Left cardiac atrium (tissue), 4 donors: ENCODE measurements at regions not wholly inside any gene's neighbourhood (a gene's known extent, or its start where the extent isn't known, plus 50 kb on each side); places are given as distances from the start of the nearest gene placed in this dataset.

Experiments used
- ATAC-seq, 2 donors: fragments of 200-7000 bp; cut with Tn5 transposase; one replicate each; pipeline ENCODE4 v1.9.1; 2020; ENCODE audit warnings: mild to moderate bottlenecking in 2 of 2, moderate library complexity in 2 of 2
- DNase-seq: peaks from one replicate; pipeline ENCODE4 v3.0.0-alpha.2; 2020
- intact Hi-C, 2 donors: fragments of 100-400 bp; cut with DNase I; formaldehyde crosslinking; loops; one replicate each; pipeline versions ENCODE4 v1.14.1 to v1.15.1; 2022 to 2023
- donor health status: DM: no; HTN: yes; CAD: no.
- donor health status: DM: no; HTN: yes; CAD: no; lungs with severe emphysema.
- donor health status: DM: yes; HTN: yes; CAD: no.
- donor health status: Dilated cardiomyopathy.

- intact Hi-C loops: no loop called here
- ATAC-seq: no peak
- no peak for DNase-seq
Measured at GRCh38 chr6:147708170-147708569, 199.7 kb downstream of the SAMD5 start.

- ATAC-seq (peak in 1 of 2 donors; percentile 71), DNase-seq (no peak)
- intact Hi-C loops: no loop called here
Measured at GRCh38 chr6:147709396-147710272, 201.1 kb downstream of the SAMD5 start.

- intact Hi-C loops: no loop called here
- DNase-seq: no peak
Measured at GRCh38 chr6:147710890-147711289, 202.4 kb downstream of the SAMD5 start.

DNA sequence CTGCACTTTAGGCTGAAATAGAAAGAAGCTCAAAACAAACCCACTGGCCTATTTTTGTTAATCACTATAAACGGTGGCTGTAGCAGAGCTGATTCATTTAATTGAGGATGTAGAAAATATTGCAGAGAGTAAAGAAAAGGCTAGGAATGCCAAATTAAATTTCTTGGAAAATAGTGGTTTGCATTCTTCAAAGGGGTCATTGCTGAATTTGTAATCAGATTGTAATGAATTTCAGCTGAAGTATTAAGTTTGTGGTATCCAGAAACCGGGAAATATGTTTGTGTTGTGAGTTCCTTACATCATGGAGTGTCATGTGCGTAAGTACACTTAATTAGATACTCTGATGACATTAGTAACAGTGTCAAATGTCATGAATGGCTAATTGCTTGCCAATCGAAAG is 203.0 kb downstream of the SAMD5 start:
- no peak for DNase-seq
- intact Hi-C loops: no loop called here
- no peak for ATAC-seq

More at GRCh38 chr6:147710890-147711289, 202.4 kb downstream of the SAMD5 start:
- no peak for ATAC-seq

DNA sequence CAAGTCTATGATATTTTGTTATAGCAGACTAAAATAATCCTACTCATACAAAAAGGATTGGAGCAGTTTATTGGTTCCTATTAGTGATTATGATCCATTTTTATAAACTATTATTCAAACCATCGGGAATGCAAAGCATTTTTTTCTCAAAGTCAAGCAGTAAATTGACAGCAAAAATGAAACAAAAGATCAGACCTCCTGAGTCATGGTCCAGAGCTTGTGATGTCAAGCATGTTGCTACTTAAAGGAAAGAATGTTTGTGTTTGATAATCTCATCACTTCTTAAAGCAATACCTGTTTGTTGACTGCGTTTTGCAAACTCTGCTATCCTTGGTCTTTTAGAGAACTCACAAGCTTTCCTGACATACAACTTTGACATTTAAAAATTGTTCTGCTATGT is 204.4 kb downstream of the SAMD5 start:
- ATAC-seq (no peak), DNase-seq (no peak)
- intact Hi-C loops: no loop called here

GRCh38 chr6:147715035-147715434 is 206.5 kb downstream of the SAMD5 start:
- ATAC-seq (no peak), DNase-seq (no peak)
- intact Hi-C loops: no loop called here

GRCh38 chr6:147716434-147716833 is 207.9 kb downstream of the SAMD5 start:
- ATAC-seq (no peak), DNase-seq (no peak)
- intact Hi-C loops: no loop called here

- DNase-seq (no peak), ATAC-seq (no peak)
- intact Hi-C loops: no loop called here
Measured at GRCh38 chr6:147717991-147718390, 209.5 kb downstream of the SAMD5 start.

GRCh38 chr6:147722158-147722557 is 213.7 kb downstream of the SAMD5 start:
- intact Hi-C loops: no loop called here
- DNase-seq: no peak
- ATAC-seq: no peak

- intact Hi-C loops: no loop called here
- no peak for ATAC-seq
- DNase-seq: no peak
Measured at GRCh38 chr6:147724454-147724853, 216.0 kb downstream of the SAMD5 start.

DNA sequence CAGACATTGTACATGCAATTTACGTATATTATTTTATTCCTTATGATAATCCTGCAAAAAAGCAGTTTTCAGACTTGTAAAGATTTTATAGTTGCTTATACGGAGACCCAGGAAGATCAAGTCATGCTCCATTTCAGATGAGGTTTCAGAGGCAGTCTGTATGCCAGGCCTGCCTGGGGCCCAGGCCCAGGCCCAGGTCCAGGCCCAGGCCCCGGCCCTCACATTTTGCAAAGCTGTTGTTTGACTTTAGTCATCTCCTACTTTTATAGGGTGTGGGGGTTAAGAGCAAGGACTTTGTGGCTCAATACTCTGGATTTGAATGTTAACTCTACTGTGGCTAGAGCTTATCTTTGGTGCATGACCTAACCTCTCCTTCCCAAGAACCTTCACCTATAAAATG is 217.9 kb downstream of the SAMD5 start:
- ATAC-seq: no peak
- no peak for DNase-seq
- intact Hi-C loops: no loop called here

DNA sequence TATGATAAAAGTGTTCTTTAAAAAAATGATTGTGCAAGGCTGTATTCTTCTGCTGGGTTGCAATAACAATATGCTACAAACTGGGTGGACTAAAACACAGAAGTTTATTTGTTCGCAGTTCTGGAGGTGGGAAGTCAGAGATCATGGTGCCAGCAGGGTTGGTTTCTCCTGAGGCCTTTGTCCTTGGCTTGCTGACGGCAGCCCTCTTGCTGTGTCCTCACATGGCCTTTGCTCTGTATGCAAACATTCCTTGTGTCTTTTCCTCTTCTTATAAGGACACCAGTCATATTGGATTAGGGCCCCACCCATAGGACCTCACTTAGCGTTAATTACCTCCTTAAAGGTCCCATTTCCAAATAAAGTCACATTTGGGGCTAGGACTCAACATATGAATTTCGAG is 220.4 kb downstream of the SAMD5 start:
- ATAC-seq (no peak), DNase-seq (no peak)
- intact Hi-C loops: no loop called here

- intact Hi-C loops: no loop called here
- DNase-seq (no peak), ATAC-seq (no peak)
Measured at GRCh38 chr6:147733686-147734085, 225.2 kb downstream of the SAMD5 start.

DNA sequence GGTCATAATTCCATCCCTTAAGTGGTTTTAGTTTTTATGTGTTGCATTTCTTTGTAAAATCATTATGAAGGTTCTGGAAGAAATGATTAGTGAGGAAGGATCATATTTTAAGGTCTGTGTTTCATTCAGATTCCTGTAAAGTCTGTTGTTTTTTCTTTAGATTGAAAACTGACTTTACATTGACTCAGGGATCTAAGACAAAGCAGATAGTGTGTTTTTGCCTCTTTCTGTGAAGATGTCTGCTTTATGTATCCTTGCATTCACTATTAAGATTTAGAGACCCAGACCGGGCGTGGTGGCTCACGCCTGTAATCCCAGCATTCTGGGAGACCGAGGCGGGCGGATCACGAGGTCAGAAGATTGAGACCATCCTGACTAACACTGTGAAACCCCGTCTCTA is 225.7 kb downstream of the SAMD5 start:
- DNase-seq (no peak), ATAC-seq (no peak)
- intact Hi-C loops: no loop called here

- ATAC-seq: no peak
- no peak for DNase-seq
Measured at GRCh38 chr6:147735924-147736323, 227.4 kb downstream of the SAMD5 start.

DNA sequence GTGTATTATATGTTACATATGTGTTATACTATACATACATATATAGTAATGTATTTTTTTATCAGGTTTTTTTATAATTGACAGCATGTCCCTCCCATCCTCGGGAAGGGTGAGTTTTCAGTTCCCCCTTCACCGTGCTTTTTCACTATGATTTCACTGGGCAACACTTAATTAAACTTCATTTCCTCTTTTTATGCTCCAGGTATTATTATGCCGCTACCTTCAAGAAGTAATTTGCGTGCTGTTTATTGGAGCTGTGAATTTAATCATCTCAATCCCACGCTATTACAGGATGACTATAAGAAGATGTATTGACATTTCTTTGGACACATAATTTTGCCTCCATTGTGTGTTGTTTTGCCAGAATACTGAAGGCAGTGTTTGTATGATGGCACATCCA is 228.6 kb downstream of the SAMD5 start:
- DNase-seq (no peak), ATAC-seq (no peak)
- intact Hi-C loops: no loop called here

More at GRCh38 chr6:147735924-147736323, 227.4 kb downstream of the SAMD5 start:
- intact Hi-C loops: no loop called here

DNA sequence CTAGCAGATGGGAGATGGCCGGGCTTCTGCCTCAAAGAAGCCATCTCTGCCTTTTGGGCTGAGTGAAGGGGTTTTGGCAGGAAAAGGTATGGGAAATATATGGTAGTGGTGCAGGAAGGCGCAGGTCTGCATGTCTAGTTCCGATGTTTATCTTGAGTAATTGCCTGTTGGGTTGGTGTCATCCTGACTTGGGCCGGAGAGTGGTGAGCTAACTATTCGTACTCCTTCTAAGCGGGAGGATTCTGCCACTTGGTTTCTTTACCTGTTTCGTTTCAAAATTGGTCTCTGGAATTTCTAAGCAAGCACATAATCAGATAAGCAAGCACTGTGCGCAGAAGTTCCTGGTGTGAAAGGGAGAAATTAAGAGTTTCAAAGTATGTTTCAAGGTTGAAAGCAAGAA is 229.6 kb downstream of the SAMD5 start:
- ATAC-seq: no peak
- intact Hi-C loops: no loop called here
- DNase-seq: no peak

- intact Hi-C loops: no loop called here
- no peak for DNase-seq
- ATAC-seq: no peak
Measured at GRCh38 chr6:147738516-147739162, 230.1 kb downstream of the SAMD5 start.

- intact Hi-C loops: no loop called here
- DNase-seq (no peak), ATAC-seq (no peak)
Measured at GRCh38 chr6:147740326-147740725, 231.8 kb downstream of the SAMD5 start.

GRCh38 chr6:147740916-147741315 is 232.4 kb downstream of the SAMD5 start:
- no peak for ATAC-seq
- intact Hi-C loops: no loop called here
- DNase-seq: no peak

- ATAC-seq: no peak
- intact Hi-C loops: no loop called here
- DNase-seq: no peak
Measured at GRCh38 chr6:147741389-147741788, 232.9 kb downstream of the SAMD5 start.
